Transverse colon (tissue), 4 donors: ENCODE measurements at regions not wholly inside any gene's neighbourhood (a gene's known extent, or its start where the extent isn't known, plus 50 kb on each side); places are given as distances from the start of the nearest gene placed in this dataset.

Experiments used
- DNase-seq: peaks from one replicate; pipeline ENCODE4 v3.0.0-alpha.2; 2019
- H3K27ac ChIP-seq, 4 donors: fragments of 200-600 bp; sonication (generic); 2 replicates each; pipeline ENCODE4 v1.5.1; 2016 to 2018; ENCODE audit warnings: inconsistent platforms in 4 of 4
- H3K27me3 ChIP-seq: fragments of 200-600 bp; sonication (generic); 2 replicates; pipeline ENCODE4 v1.5.1; 2017; ENCODE audit warnings: inconsistent platforms
- H3K36me3 ChIP-seq, 4 donors: fragments of 200-600 bp; sonication (generic); 2 replicates each; pipeline ENCODE4 v1.5.1; 2017 to 2019; ENCODE audit warnings: inconsistent platforms in 4 of 4
- H3K4me1 ChIP-seq, 4 donors: fragments of 200-600 bp; sonication (generic); 2 replicates each; pipeline ENCODE4 v1.5.1; 2017 to 2020; ENCODE audit warnings: inconsistent platforms in 4 of 4
- H3K4me3 ChIP-seq, 4 donors: fragments of 200-600 bp; sonication (generic); 1 replicate in 1 of 4; 2 replicates in 3 of 4; pipeline versions ENCODE4 v1.5.1 to v1.6.1; 2017 to 2019; ENCODE audit warnings: inconsistent platforms in 4 of 4
- H3K9me3 ChIP-seq, 2 donors: fragments of 200-600 bp; sonication (generic); 2 replicates each; pipeline ENCODE4 v1.5.1; 2017 to 2019; ENCODE audit warnings: inconsistent platforms in 2 of 2
- EP300 ChIP-seq: sonication (generic); formaldehyde crosslinking; IDR thresholded peaks from one replicate; pipeline ENCODE4 v1.6.1; 2017; ENCODE audit warnings: antibody characterized with exemption, low read depth
- POLR2A ChIP-seq: fragments of 450-650 bp; IDR thresholded peaks from one replicate; pipeline ENCODE4 v1.6.1; 2016; ENCODE audit warnings: antibody characterized with exemption, mild to moderate bottlenecking, moderate library complexity
- POLR2AphosphoS5 ChIP-seq, 3 donors: sonication (generic); formaldehyde crosslinking; IDR thresholded peaks; one replicate each; pipeline ENCODE4 v1.6.1; 2016; ENCODE audit warnings: antibody characterized with exemption in 3 of 3
- WGBS, 2 donors: methylation state at CpG; one replicate each; pipeline ENCODE4 v1.1.5; 2018; ENCODE audit warnings: low coverage in 1 of 2; 5-methylcytosine and 5-hydroxymethylcytosine counted together
- in situ Hi-C, 4 donors: fragments of 200-750 bp; cut with MboI; loops; one replicate each; pipeline versions ENCODE4 v1.15.0 to v1.15.1; 2017; ENCODE audit warnings: low sequenced_read_pairs in 3 of 4, low pct_ligation_motif_present in 1 of 4, low pct_unique_long_range_greater_than_20kb in 1 of 4
- intact Hi-C: fragments of 100-400 bp; cut with DNase I; formaldehyde crosslinking; loops from one replicate; pipeline ENCODE4 v1.15.1; 2023; ENCODE audit warnings: low total_unique reads
- TF ChIP-seq, protein P1 (sequence below), 5 experiments: fragments of 200-600 bp in 3 of 5; fragments of 450-650 bp in 2 of 5; sonication (generic) in 3 of 5; IDR thresholded peaks; 1 replicate in 2 of 5; 2 replicates in 3 of 5; pipeline ENCODE4 v1.5.1; 2016 to 2017; ENCODE audit warnings: antibody characterized with exemption in 5 of 5, inconsistent platforms in 3 of 5, mild to moderate bottlenecking in 2 of 5, moderate library complexity in 1 of 5

DNA sequence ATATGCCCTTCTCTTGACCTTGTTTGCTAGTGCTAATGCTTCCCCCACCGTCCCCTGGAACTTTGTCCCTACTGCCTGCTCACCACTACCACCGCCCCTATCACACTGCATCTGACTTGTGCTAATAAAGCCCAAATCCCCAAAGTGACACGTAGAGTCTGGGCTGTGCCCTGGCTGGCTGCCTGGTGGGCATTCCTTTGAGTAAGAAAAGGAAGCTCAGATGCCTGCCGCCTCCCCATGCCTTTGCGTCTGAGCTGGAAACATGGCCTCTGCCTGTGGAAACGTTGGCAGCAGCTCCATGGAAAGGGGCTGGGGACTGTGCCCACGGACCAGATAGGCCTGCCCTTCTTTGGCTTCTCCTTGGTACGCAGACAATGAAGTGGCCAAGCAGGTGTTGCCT is 138.3 kb downstream of the CYP26A1 start:
- Histone ChIP-seq H3K4me1 (no peaks in the 10 kb centered on the region), H3K9me3 (no peaks in the 10 kb centered on the region), H3K27me3 (no peaks in the 10 kb centered on the region), H3K4me3 (no peak overlapping the region), H3K27ac (no peak overlapping the region), H3K36me3 (no peaks in the 10 kb centered on the region)
- intact Hi-C loops, result no loop called here
- 75% methylated on average over 8 of the region's 8 CpGs; no CpG with 5 or more reads in 1 of the 2 donors for WGBS, 2 donors
- in situ Hi-C loops, result no loop called here
- no peak for DNase-seq
- no peak for TF ChIP-seq EP300
- TF ChIP-seq POLR2A, result no peak
- TF ChIP-seq POLR2AphosphoS5 (IDR thresholded peaks at IDR 0.05), result no peak
- TF ChIP-seq, protein P1, sequence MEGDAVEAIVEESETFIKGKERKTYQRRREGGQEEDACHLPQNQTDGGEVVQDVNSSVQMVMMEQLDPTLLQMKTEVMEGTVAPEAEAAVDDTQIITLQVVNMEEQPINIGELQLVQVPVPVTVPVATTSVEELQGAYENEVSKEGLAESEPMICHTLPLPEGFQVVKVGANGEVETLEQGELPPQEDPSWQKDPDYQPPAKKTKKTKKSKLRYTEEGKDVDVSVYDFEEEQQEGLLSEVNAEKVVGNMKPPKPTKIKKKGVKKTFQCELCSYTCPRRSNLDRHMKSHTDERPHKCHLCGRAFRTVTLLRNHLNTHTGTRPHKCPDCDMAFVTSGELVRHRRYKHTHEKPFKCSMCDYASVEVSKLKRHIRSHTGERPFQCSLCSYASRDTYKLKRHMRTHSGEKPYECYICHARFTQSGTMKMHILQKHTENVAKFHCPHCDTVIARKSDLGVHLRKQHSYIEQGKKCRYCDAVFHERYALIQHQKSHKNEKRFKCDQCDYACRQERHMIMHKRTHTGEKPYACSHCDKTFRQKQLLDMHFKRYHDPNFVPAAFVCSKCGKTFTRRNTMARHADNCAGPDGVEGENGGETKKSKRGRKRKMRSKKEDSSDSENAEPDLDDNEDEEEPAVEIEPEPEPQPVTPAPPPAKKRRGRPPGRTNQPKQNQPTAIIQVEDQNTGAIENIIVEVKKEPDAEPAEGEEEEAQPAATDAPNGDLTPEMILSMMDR (IDR thresholded peaks at IDR 0.05), result no peak

DNA sequence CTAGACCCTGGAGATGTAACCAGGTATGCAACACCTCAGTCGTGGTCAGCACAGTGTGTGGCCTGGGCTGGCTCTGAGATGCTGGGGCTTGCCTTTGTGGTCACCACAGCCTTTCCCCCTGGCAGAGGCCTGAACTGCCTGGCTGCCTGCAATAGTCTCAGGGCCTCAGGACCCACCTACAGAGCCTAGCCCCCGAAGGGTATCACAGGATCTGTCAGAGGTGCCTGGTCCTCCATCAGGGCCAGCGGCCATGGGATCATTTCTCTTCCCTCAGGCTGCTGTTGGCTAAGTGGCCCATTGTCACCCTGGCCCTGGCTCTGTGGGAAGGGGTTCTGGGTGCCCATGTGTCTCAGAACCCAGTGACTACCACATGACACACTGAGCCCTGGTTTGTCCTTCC is 141.6 kb downstream of the CYP26A1 start:
- WGBS, 2 donors, result 80 to 94% methylated on average over 1 to 2 of the region's 3 CpGs
- Histone ChIP-seq H3K4me1 (no peaks in the 10 kb centered on the region), H3K36me3 (no peaks in the 10 kb centered on the region), H3K9me3 (no peaks in the 10 kb centered on the region), H3K27ac (no peak overlapping the region), H3K4me3 (no peak overlapping the region), H3K27me3 (no peaks in the 10 kb centered on the region)
- TF ChIP-seq EP300, result no peak
- TF ChIP-seq POLR2AphosphoS5 (IDR thresholded peaks at IDR 0.05), result no peak
- TF ChIP-seq, protein P1 (IDR thresholded peaks at IDR 0.05), result no peak
- in situ Hi-C loops (no loop called here), intact Hi-C loops (no loop called here)
- no peak for DNase-seq

DNA sequence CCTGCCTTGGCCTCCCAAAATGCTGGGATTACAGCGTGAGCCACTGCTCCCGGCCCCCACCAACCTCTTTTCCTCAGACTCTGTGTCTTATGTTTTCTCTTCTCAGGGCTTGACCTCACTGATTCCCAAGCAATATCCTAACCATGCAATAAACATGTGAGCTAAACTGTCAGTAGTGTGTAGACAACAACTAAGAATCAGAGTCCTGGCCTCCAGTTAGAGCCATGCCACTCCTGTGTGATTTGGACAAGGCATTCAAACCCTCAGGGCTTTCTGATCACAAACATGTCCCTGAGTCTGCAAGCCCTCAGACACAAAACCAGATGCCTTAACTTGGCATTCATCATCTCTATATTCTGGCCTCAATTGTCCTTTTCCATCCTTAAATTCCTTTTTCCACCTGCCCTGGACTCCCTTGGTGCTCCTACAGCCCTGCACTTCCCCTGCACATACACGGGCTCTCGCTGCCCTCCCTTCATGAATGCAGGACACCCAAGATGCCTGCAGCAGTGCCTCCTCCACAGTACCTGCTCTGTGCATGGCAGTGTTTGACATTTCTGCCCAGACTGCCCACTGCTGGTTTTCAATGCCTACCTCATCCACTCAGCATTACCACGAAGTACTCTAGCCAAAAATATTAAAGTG is 142.8 kb downstream of the CYP26A1 start:
- WGBS, 2 donors, result 80 to 86% methylated on average over 1 to 5 of the region's 5 CpGs
- Histone ChIP-seq H3K36me3 (no peaks in the 10 kb centered on the region), H3K27ac (no peak overlapping the region), H3K27me3 (no peaks in the 10 kb centered on the region), H3K4me3 (no peak overlapping the region), H3K4me1 (no peaks in the 10 kb centered on the region), H3K9me3 (no peaks in the 10 kb centered on the region)
- in situ Hi-C loops, result no loop called here
- intact Hi-C loops, result no loop called here
- TF ChIP-seq POLR2AphosphoS5 (IDR thresholded peaks at IDR 0.05) (no peak), POLR2A (no peak), EP300 (no peak)
- TF ChIP-seq, protein P1 (IDR thresholded peaks at IDR 0.05), result no peak
- no peak for DNase-seq

DNA sequence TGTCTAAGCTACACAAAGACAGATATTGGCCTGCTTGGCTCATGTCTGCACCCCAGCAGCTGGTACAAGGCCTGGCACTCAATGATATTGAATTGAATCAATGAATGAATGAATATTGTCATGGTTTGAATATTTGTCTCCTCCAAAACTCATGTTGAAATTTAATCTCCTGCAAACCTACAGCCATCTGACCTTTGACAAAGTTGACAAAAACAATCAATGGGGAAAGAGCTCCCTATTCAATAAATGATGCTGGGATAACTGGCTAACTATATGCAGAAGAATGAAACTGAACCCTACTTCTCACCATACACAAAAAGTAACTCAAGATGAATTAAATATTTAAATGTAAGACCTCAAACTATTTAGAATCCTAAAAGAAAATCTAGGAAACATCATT is 144.7 kb downstream of the CYP26A1 start:
- no peak for TF ChIP-seq POLR2AphosphoS5 (IDR thresholded peaks at IDR 0.05)
- TF ChIP-seq, protein P1 (IDR thresholded peaks at IDR 0.05), result no peak
- TF ChIP-seq POLR2A, result no peak
- TF ChIP-seq EP300, result no peak
- DNase-seq, result no peak
- Histone ChIP-seq H3K27ac (no peak overlapping the region), H3K9me3 (no peaks in the 10 kb centered on the region), H3K27me3 (no peaks in the 10 kb centered on the region), H3K4me1 (no peaks in the 10 kb centered on the region), H3K4me3 (no peak overlapping the region), H3K36me3 (no peaks in the 10 kb centered on the region)
- intact Hi-C loops, result no loop called here
- in situ Hi-C loops, result no loop called here
